ENCODE measurements at regions not wholly inside any gene's neighbourhood (a gene's known extent, or its start where the extent isn't known, plus 50 kb on each side); places are given as distances from the start of the nearest gene placed in this dataset.

DNA sequence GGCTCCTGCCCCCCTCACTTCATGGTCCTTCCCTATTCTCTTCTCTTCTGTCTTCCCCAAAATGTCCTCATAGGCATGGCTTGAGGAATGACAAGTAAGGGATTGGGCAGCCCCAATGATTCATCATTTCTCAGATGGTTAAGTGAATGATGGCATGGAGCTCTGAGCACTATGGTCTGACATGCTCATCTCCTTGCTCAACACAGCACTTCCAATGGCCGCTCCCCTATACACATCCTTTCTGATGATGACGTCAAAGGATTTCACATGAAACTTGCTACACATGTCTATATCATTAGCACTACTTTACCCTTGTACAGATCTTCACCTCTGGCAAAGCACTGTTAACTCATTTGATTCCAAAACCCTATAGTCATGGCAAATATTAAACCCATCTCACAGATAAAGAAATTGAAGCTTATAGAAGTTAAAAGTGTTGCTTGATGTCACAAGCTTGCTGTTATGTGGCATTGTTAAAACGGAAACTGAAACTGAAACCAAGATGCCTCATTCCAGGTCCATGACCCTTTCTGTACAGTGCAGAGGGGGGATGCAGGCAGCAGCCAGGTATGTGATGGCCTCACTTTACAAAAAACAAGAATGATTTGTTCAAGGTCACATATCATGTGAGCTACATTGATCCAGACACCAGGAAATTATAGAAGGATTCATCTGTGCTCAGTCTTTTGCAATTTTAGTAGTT, 90.0 kb upstream of the PLXNA4 start:
- DNase-seq: no peak

DNA sequence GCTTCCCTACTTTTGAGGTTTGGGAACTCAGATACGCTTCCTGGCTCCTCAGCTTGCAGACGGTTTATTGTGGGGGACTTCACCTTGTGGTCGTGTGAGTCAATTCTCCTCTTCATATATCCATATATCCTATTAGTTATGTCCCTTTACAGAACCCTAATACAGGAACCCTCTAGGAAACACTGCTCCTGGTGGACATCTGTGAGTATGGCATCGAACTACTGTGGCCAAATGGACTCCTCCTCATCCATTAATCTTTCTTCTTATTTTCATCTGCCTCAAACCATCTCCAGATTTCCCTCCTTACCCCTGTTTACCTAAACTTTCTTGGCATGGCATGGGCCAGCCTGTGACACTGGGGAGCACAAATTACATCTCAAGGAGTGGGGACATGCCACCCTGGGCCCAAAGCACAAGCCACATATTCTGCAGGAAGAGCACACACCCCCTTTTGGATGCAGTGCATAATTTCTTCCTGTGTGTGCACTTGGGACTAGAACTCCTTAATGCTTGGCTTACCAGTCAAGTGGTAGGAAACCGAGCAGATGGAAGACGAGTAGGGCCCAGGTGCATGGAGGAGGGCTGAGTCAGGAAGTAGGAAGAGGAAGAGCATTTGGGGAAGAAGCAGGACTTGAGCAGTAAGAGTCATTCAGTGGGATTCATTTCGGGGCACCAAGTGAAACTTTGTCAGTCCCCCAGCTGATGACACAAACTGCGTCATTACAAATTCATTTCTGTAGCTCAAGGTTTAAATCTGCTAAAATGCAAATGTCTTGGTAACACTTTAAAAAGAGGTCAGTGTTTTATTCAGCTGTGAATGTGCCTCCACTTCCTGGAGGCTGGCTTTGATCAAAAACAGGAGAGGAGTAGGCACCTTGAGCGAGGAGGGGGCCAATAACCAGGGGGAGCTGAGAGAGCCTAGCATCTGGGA, 80.8 kb upstream of the PLXNA4 start:
- DNase-seq: no peak

DNA sequence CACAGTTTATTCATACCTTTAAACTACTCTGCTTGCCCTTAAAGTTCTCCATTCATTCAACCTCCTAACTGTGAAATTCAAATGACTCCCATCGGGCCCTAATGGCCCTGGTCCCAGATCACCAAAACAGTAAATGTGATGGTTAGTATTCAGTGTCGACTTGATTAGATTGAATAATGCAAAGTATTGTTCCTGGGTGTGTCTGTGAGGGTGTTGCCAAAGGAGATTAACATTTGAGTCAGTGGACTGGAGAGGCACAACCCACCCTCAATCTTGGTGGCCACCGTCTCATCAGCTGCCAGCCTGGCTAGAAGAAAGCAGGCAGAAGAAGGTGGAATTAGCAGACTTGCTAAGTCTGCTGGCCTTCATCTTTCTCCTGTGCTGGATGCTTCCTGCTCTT, 80.1 kb upstream of the PLXNA4 start:
- DNase-seq: no peak

DNA sequence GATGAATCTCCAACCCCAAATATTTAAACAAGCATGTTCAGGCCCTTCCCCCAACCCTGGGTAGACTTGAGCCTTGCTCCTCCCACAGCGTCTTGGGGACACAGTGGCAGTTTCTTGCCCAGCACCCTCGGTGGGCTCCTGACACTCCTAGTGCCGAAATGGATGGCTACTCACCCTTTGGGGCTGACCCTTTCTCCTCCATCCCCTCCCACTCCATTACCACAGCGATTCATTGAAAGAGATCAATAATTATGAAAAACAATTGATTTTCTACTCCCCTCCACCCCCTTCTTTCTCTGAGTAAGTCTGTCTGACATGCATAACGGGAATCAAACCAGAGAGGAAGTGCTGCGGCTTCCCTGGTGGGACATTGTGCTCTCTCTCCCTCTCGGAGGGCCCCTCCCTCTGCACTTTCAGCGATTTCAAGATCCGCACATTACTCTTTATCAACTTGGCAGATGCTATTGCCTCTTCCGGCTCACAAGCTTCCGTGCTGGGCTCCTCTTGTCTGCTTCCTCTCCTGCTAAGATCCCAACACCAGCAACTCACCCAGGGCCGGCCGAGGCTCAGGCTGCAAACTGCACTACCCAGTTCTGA, 79.0 kb upstream of the PLXNA4 start:
- peak; percentile 78 for DNase-seq

DNA sequence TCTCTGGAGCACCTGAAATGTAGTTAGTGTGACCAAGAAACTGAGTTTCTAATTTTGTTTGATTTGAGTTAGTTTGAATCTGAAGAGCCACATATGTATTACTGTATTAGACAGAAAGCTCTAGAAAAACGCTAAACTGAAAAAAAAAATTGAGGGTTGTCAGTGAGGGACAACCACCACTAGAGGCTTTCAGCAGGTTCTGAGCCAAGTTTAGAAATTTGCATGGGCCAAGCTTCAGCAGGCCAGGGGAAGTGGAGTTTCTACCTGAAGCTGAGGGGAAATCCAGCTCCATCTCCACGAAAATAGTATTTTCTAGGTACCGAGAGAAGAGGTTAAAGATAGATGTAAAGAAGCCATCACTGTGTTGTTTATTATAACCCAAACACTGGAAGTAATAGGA, 77.9 kb upstream of the PLXNA4 start:
- no peak for DNase-seq

DNA sequence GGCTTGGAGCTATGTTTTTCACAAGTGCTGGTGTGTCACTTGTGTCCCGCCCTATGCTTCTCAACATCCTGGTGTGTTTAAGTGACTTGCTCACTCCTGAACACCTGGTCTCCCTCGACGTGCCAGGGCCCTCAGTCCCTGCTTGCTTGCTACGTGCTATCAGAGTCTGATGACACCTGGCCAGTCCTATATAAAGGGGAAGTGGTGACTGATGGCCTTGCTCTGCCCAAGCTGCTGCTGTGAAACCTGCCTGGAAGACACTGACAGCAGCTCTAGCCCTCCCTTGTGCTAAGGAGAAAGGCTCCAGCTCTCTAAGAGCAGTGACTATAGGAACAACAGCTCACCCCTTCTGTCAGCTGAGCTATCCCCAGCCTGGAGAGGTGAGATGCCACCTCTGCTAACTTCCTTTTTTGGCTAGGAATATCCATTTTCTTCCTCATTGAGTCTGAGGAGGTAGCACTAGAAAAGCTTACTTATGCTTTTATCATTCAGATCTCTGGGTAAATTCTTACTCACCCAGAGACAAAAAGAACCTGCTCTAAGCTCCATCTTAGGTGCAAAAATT, 77.2 kb upstream of the PLXNA4 start:
- no peak for DNase-seq

DNA sequence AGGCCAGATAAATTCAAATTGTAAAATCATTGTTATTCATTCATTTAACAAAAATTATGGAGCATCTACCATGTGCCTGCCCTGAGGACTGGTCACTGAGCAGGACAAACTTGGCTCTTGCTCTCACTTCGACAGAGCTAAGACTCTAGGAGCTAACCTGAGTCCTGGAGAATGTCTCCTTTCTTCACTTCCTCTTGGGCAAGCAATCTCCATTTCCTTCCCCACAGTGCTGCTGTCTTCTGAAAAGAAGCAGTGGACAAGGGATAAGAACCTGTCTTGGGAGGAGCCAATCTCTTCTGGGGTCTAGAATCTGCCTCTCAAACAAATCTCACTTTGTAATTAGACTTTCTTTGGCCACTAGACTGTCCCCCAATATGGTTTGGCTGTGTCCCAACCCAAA, 76.2 kb upstream of the PLXNA4 start:
- DNase-seq: no peak

DNA sequence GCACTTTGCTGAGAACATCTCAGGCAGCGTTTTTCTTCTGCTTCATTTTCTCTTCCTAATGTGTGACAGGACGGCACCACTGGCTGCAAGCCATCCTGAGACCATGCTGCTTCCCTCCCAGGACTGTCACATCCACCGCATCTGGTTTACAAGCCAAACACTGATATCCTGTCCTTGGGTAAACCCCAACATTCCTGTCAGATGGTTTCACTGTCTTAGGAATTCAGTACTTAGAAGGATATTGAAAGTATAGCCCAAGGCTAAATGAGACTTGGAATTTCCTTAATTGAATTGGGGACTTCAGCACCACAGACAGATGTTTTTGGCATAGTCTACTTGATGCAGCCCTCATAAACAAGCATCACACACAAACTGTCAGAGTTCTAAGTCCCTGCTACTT, 74.2 kb upstream of the PLXNA4 start:
- peak; percentile 91 for DNase-seq

DNA sequence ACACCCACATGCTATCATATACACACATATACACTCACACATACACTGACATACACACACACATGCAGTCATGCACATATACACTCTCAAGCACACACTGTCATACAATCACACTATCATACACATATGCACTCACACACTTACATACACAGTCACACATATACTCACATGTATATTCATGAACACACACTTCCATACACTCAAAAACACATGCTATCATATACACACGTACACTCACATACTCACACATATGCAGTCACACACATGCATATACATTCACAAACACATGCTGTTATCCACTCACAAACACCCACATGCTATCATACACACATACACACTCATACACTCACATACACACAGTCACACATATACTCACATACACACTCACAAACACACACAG, 71.0 kb upstream of the PLXNA4 start:
- DNase-seq: no peak

DNA sequence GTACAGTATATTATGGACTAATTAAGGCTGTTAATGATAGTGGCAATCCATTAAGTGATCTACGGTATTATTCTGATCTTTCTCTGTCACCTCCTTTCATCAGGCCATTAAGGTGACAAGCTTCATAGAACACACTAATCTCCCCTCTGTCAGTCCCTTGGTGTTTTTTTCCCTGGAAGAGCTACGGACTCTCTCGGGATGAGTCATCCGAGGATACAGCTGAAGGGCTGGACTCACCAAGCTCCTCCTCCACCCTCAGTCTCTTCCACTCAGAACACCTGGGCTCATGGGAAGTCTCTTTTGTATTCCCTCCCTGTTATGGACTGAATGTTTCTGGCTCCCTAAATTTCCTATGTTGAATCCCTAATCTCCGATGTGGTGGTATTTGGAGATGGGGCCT, 69.8 kb upstream of the PLXNA4 start:
- DNase-seq: no peak

DNA sequence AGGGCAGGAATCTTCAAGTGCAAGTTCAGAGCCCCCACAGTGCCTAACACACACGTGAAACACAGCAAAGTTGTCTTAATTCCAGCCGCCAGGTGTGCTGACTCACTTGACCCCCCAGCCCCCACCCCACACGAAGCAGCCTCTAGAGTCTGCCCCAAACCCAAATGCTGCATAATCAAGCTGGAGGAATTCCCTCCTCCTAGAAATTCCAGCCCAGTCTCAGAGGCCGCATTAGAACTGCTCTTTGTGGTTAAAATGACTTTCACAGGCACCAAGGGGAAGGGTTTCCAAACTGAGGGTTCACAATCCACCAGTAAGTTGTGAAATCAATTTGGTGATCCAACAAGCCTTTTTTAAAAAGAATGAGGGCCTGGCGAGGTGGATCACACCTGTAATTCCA, 67.0 kb upstream of the PLXNA4 start:
- DNase-seq: no peak

DNA sequence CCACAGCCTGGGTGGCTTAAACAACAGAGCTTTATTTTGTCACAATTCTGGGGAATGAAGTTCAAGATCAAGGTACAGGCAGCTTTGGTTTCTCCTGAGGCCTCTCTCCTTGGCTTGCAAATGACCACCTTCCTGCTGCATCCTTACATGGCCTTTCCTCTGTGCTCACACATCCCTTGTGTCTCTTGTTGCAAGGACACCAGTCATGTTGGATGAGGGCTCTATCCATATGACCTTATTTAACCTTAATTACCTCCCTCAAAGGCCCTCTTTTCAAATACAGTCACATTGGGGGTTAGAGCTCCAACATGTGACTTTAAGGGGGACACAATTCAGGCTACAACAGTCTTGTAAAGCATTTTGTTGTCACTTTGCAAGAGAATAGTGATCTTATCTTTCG, 65.0 kb upstream of the PLXNA4 start:
- no peak for DNase-seq

DNA sequence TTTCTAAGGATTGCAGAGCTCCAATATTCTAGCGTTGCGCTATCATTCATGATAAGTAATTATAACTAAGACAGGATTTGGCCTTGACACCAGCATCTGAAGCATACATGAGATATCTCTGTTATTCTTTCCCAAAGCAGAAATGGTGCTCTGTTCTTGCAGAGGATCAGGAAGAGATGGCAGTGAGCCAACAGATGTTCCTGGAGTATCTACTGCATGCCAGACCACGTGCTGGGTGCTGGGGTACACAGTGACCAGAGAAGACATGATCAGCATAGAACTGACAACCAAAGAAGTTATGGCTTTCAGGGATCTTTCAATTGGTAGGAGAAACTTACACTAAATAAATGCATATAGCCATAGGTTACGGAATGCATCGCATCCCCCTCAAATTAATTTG, 63.7 kb upstream of the PLXNA4 start:
- no peak for DNase-seq

DNA sequence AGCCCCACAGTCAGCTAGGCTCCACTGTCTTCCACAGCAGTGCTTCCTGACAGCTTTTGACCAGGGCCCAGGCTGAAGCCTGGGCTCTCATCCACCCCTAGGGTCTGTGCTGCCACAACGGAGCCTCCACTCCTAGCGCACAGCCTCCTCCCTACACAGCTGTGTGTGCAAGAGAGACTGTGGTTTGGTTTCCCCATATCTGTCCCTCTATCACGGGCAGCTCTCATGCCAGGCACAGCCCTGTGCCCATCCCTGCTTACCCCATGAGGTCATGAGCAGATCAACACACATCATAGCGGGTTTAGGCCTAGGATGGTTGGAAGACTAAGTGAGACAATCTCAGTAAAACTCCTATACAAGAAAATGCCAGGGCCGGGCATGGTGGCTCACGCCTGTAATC, 61.7 kb upstream of the PLXNA4 start:
- DNase-seq: no peak

DNA sequence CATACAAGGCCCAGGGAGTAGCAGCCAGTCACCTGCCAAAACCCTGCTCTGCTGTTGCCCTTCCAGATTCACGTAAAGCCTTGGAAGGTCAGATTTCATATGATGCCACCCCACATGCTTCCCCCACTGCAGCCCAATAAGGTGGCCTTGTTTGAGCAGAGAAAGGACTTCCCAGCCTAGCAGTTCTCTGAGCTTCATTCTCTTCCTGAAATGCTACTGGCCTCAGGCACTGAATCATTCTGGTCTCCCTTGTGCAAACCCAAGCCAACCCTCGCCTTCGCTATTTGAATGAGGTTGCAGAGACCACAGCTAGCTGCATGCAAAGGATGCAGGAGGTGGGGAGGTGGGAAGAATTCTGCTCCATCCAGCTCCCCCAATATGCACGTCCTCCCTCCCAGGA, 60.3 kb upstream of the PLXNA4 start:
- DNase-seq: no peak

DNA sequence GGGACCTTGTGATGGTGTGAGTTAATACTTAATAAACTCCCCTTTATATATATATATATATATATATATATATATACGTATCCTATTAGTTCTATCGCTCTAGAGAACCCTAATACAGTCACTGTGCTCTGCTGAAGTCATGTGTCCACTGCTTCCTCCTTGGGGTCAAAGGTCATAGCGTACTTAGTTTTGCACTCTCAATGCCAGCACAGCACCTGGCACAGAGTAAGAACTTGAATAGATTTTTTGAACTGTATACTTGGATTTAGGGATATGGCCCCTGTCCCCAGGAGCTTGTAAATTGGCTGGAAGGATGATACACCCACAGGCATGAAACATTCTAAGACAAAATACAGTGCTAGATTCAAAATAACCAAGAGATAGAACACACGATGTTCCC, 58.9 kb upstream of the PLXNA4 start:
- DNase-seq: no peak

DNA sequence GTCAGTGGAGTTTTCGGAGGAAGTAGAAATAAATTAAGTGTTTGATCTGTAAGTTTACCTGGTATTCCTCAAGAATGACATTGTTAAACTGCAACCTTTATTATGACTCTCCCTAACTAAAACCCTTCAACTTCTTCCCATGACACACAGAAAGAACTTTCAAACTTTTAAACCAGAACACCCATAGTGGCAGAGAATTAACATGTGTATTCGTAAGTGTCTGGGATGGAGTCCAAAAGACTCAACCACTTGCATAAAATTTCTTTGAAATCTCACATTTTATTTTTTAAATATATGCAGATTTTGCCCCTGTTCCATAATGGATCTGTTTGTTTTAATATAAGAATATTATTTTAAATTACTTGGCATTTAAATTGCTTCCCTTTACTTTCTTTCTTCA, 54.6 kb upstream of the PLXNA4 start:
- DNase-seq: no peak
